ENCODE measurements at regions not wholly inside any gene's neighbourhood (a gene's known extent, or its start where the extent isn't known, plus 50 kb on each side); places are given as distances from the start of the nearest gene placed in this dataset.

GRCh38 chr5:155897761-155898160, 429.2 kb upstream of the SGCD start:
- no peak for TF ChIP-seq ISL1 (CRISPR knock-in tag; IDR thresholded peaks at IDR 0.05)
- no peak for TF ChIP-seq ARNTL (CRISPR knock-in tag; IDR thresholded peaks at IDR 0.05; ENCODE audit: borderline replicate concordance, low read depth)
- TF ChIP-seq PATZ1 (CRISPR knock-in tag; IDR thresholded peaks at IDR 0.05; ENCODE audit: borderline replicate concordance), result no peak
- no peak for TF ChIP-seq ZNF565 (CRISPR knock-in tag; conservative IDR thresholded peaks at IDR 0.05; ENCODE audit: low read depth)
- no peak for TF ChIP-seq BACH2 (CRISPR knock-in tag; IDR thresholded peaks at IDR 0.05; ENCODE audit: borderline replicate concordance)
- TF ChIP-seq ZFP3 (CRISPR knock-in tag; IDR thresholded peaks at IDR 0.05), result no peak
- no peak for TF ChIP-seq ESRRG (CRISPR knock-in tag; IDR thresholded peaks at IDR 0.05)

Measured in SK-N-SH treated with all-trans-retinoic acid at 6 μM for 48 hours (cell line).